K562 (cell line): ENCODE measurements at regions not wholly inside any gene's neighbourhood (a gene's known extent, or its start where the extent isn't known, plus 50 kb on each side); places are given as distances from the start of the nearest gene placed in this dataset.

ENCODE experiments used
- ATAC-seq: fragments of 200-7000 bp; cut with Tn5 transposase; 3 replicates; pipeline ENCODE4 v1.9.1; 2020; ENCODE audit warnings: moderate library complexity
- BruUV-seq: library from RNA; stranded (reverse); fragments of 400-500 nt; replicated peaks from 2 replicates; lab custom pipeline; 2021; lab: Mats Ljungman, UMichigan
- CTCF ChIA-PET: fragments of 300-600 bp; formaldehyde crosslinking; extraction: SDS; loops from one replicate; lab custom pipeline; 2021; ENCODE audit warnings: low intra/inter-chr PET ratio; lab: Yijun Ruan, JAX
- POLR2A ChIA-PET: fragments of 300-600, 350-650 bp; sonication (Branson Sonifier 250); formaldehyde crosslinking; extraction: SDS; loops from one replicate; lab custom pipeline; 2021; ENCODE audit warnings: antibody characterized with exemption, inconsistent platforms; lab: Yijun Ruan, JAX
- DNase-seq, 4 experiments: peaks; one replicate each; pipeline versions ENCODE4 v3.0.0 to v3.0.0-alpha.2; 2011 to 2018; ENCODE audit warnings: low spot score in 3 of 4, mixed read lengths in 3 of 4; ENCODE audit errors: extremely low read depth in 1 of 4
- FAIRE-seq: peaks from 2 replicates; lab custom pipeline; 2011; peaks lifted over from hg19 to GRCh38; lab: Jason Lieb, UNC
- H2AFZ ChIP-seq: 2 replicates; pipeline ENCODE4 v1.6.0; 2011; ENCODE audit warnings: low read depth, low read length, control low read depth, inconsistent platforms
- H3K27ac ChIP-seq: fragments of 200-600 bp; 3 replicates; pipeline ENCODE4 v1.8.0; 2011; ENCODE audit warnings: low read depth, mild to moderate bottlenecking, control low read depth, inconsistent platforms, low read length, moderate library complexity, mixed read lengths; ENCODE audit errors: extremely low read depth
- H3K27me3 ChIP-seq, 2 experiments: fragments of 300-600 bp in 1 of 2; 2 replicates in 1 of 2; 3 replicates in 1 of 2; pipeline versions ENCODE4 v1.6.0 to v1.8.0; 2011; ENCODE audit warnings: inconsistent platforms in 2 of 2, low read length in 2 of 2, mild to moderate bottlenecking in 1 of 2, mixed read lengths in 1 of 2, moderate library complexity in 1 of 2; ENCODE audit not compliant: control insufficient read depth in 2 of 2, insufficient read depth in 2 of 2
- H3K36me3 ChIP-seq: fragments of 300-600 bp; 3 replicates; pipeline ENCODE4 v1.8.0; 2011; ENCODE audit warnings: mild to moderate bottlenecking, low read length, inconsistent platforms; ENCODE audit not compliant: control insufficient read depth, insufficient read depth
- H3K4me1 ChIP-seq, 2 experiments: fragments of 200-600 bp in 1 of 2; replicated peaks in 1 of 2; 2 replicates in 1 of 2; 3 replicates in 1 of 2; pipeline versions ENCODE4 v1.5.1 to v1.8.0; 2011; ENCODE audit warnings: inconsistent platforms in 2 of 2, low read length in 2 of 2, mild to moderate bottlenecking in 1 of 2, mixed read lengths in 1 of 2, moderate library complexity in 1 of 2; ENCODE audit not compliant: control insufficient read depth in 2 of 2, insufficient read depth in 2 of 2
- H3K4me2 ChIP-seq: 2 replicates; pipeline ENCODE4 v1.6.1; 2011; ENCODE audit warnings: low read length, control low read depth, inconsistent platforms, mixed read lengths; ENCODE audit not compliant: insufficient read depth
- H3K4me3 ChIP-seq: fragments of 200-600 bp; sonication (generic), shearing (Covaris generic); 2 replicates; pipeline ENCODE4 v1.5.1; 2016; ENCODE audit warnings: control low read depth, inconsistent platforms
- H3K79me2 ChIP-seq: fragments of 200-600 bp; 3 replicates; pipeline ENCODE4 v1.8.0; 2011; ENCODE audit warnings: low read length, inconsistent platforms; ENCODE audit not compliant: control insufficient read depth, insufficient read depth
- H3K9ac ChIP-seq, 2 experiments: 2 replicates each; pipeline versions ENCODE4 v1.6.0 to v1.6.1; 2011; ENCODE audit warnings: low read depth in 2 of 2, low read length in 2 of 2, control low read depth in 1 of 2, inconsistent platforms in 1 of 2, mild to moderate bottlenecking in 1 of 2, mixed read lengths in 1 of 2; ENCODE audit not compliant: insufficient read depth in 1 of 2
- H3K9me1 ChIP-seq: one replicate; pipeline ENCODE4 v1.6.0; 2011; ENCODE audit warnings: inconsistent platforms, mild to moderate bottlenecking, low read length, moderate library complexity; ENCODE audit not compliant: control insufficient read depth, insufficient read depth
- H3K9me3 ChIP-seq: replicated peaks from 2 replicates; pipeline ENCODE4 v1.5.1; 2011; ENCODE audit warnings: low read depth, low read length, inconsistent platforms; ENCODE audit not compliant: control insufficient read depth, insufficient read depth
- H4K20me1 ChIP-seq: replicated peaks from 2 replicates; pipeline ENCODE4 v1.6.1; 2011; ENCODE audit warnings: low read length, inconsistent platforms, mixed read lengths; ENCODE audit not compliant: control insufficient read depth, insufficient read depth
- MAFG ChIP-seq: fragments of 450-650 bp; conservative IDR thresholded peaks from 2 replicates; pipeline ENCODE4 v1.6.1; 2016; ENCODE audit warnings: missing genetic modification characterization, missing compliant biosample characterization
- NFE2L1 ChIP-seq: fragments of 450-650 bp; IDR thresholded peaks from 2 replicates; pipeline ENCODE4 v1.6.1; 2016; ENCODE audit warnings: missing genetic modification characterization, low read depth, mild to moderate bottlenecking, missing compliant biosample characterization, moderate library complexity, borderline replicate concordance
- POLR2G ChIP-seq: fragments of 200-400 bp; formaldehyde crosslinking; IDR thresholded peaks from 2 replicates; pipeline ENCODE4 v1.6.1; 2017; ENCODE audit warnings: low read depth, mild to moderate bottlenecking, antibody characterized with exemption, low read length, moderate library complexity
- RREB1 ChIP-seq: fragments of 250-450 bp; sonication (Bioruptor Pico); IDR thresholded peaks from 2 replicates; pipeline ENCODE4 v1.4.0; 2020
- RUNX1 ChIP-seq: sonication (generic); IDR thresholded peaks from 2 replicates; pipeline ENCODE4 v1.6.1; 2016; ENCODE audit warnings: antibody characterized with exemption, low read depth
- SIRT6 ChIP-seq: IDR thresholded peaks from one replicate; pipeline ENCODE4 v1.6.1; 2012; ENCODE audit warnings: low read depth, mild to moderate bottlenecking, control low read depth, inconsistent platforms, low read length, moderate library complexity
- TAF15 ChIP-seq: fragments of 200-400 bp; formaldehyde crosslinking; IDR thresholded peaks from 2 replicates; pipeline ENCODE4 v1.6.1; 2017; ENCODE audit warnings: mild to moderate bottlenecking, low read depth, low read length, moderate library complexity
- TCF3 ChIP-seq: sonication (generic); formaldehyde crosslinking; IDR thresholded peaks from 2 replicates; pipeline ENCODE4 v1.4.0; 2020; ENCODE audit warnings: mild to moderate bottlenecking, missing genetic modification reagents
- USF2 ChIP-seq: sonication (generic); formaldehyde crosslinking; IDR thresholded peaks from 2 replicates; pipeline ENCODE4 v1.5.0; 2020; ENCODE audit warnings: missing genetic modification reagents
- ZNF518B ChIP-seq: fragments of 250-450 bp; sonication (Bioruptor Pico); IDR thresholded peaks from 2 replicates; pipeline ENCODE4 v1.5.0; 2021; ENCODE audit warnings: mild to moderate bottlenecking, moderate library complexity
- WGBS: fragments of 100-300 bp; shearing (Covaris generic); methylation state at CpG from one replicate; pipeline ENCODE4 v1.1.6; 2016; ENCODE audit warnings: low coverage, mixed read lengths; ENCODE audit not compliant: insufficient coverage; ENCODE audit errors: missing lambda C conversion rate; 5-methylcytosine and 5-hydroxymethylcytosine counted together
- in situ Hi-C: fragments of 300-500 bp; cut with MboI; formaldehyde crosslinking; loops from 4 replicates; pipeline ENCODE4 v1.15.0; 2018; ENCODE audit warnings: inconsistent platforms, mixed read lengths
- intact Hi-C: fragments of 100-400 bp; cut with micrococcal nuclease; formaldehyde crosslinking; loops from 2 replicates; pipeline ENCODE4 v1.14.2; 2022

- Histone ChIP-seq H4K20me1 (no peaks in the 10 kb centered on the region), H3K27me3 (no peaks in the 10 kb centered on the region), H3K9ac (no peak overlapping the region), H3K79me2 (no peaks in the 10 kb centered on the region), H3K9me3 (no peaks in the 10 kb centered on the region), H3K27ac (no peak overlapping the region), H3K9me1 (no peaks in the 10 kb centered on the region), H3K4me1 (no peaks in the 10 kb centered on the region), H3K36me3 (no peaks in the 10 kb centered on the region), H2AFZ (no peak overlapping the region), H3K4me2 (no peak overlapping the region), H3K4me3 (no peak overlapping the region)
- ChIA-PET CTCF (no interaction called here), POLR2A (no interaction called here)
- in situ Hi-C loops (no loop called here), intact Hi-C loops (no loop called here)
- BruUV-seq: no TSS peak
- no peak for DNase-seq
- FAIRE-seq: no peak
- no peak for ATAC-seq
- WGBS: 0% methylated on average over 5 of the region's 5 CpGs
- TF ChIP-seq ZNF518B (CRISPR knock-in tag) (no peak), TAF15 (no peak), MAFG (no peak), NFE2L1 (no peak), RREB1 (no peak), RUNX1 (no peak), USF2 (no peak), TCF3 (CRISPR knock-in tag) (no peak), POLR2G (no peak), SIRT6 (no peak)
Observed at GRCh38 chr6:81376745-81377144, 375.7 kb downstream of the TENT5A start.
